MM.1S (cell line): ENCODE measurements at regions not wholly inside any gene's neighbourhood (a gene's known extent, or its start where the extent isn't known, plus 50 kb on each side); places are given as distances from the start of the nearest gene placed in this dataset.

Source experiments
- DNase-seq: peaks from one replicate; pipeline ENCODE4 v3.0.0-alpha.2; 2015
- H2AFZ ChIP-seq: fragments of 300-600 bp; sonication (generic); 2 replicates; pipeline ENCODE4 v1.6.0; 2016; ENCODE audit warnings: antibody characterized with exemption, low read length
- H3F3A ChIP-seq: fragments of 300-600 bp; sonication (generic); 2 replicates; pipeline ENCODE4 v1.6.1; 2016; ENCODE audit warnings: mild to moderate bottlenecking, antibody characterized with exemption, low read length, moderate library complexity, mixed read lengths; ENCODE audit not compliant: insufficient read depth
- H3K27ac ChIP-seq: fragments of 300-600 bp; sonication (generic); 2 replicates; pipeline ENCODE4 v1.5.1; 2016; ENCODE audit warnings: mild to moderate bottlenecking, low read length
- H3K27me3 ChIP-seq: fragments of 300-600 bp; sonication (generic); replicated peaks from 2 replicates; pipeline ENCODE4 v1.6.0; 2016; ENCODE audit warnings: low read length; ENCODE audit not compliant: insufficient read depth
- H3K36me3 ChIP-seq: fragments of 300-600 bp; sonication (generic); replicated peaks from 2 replicates; pipeline ENCODE4 v1.6.1; 2016; ENCODE audit warnings: mild to moderate bottlenecking, low read length, mixed read lengths; ENCODE audit not compliant: insufficient read depth
- H3K4me1 ChIP-seq: fragments of 300-600 bp; sonication (generic); 2 replicates; pipeline ENCODE4 v1.6.1; 2016; ENCODE audit warnings: low read length, mixed read lengths
- H3K4me2 ChIP-seq: fragments of 300-600 bp; sonication (generic); 2 replicates; pipeline ENCODE4 v1.6.0; 2016; ENCODE audit warnings: low read depth, low read length
- H3K4me3 ChIP-seq: fragments of 300-600 bp; sonication (generic); 2 replicates; pipeline ENCODE4 v1.5.1; 2016; ENCODE audit warnings: low read length, mixed read lengths
- H3K79me2 ChIP-seq: fragments of 300-600 bp; sonication (generic); 2 replicates; pipeline ENCODE4 v1.6.1; 2016; ENCODE audit warnings: mixed run types, low read length, mixed read lengths
- H3K9ac ChIP-seq: fragments of 300-600 bp; sonication (generic); 2 replicates; pipeline ENCODE4 v1.6.1; 2016; ENCODE audit warnings: low read length, mixed read lengths
- H3K9me2 ChIP-seq: fragments of 300-600 bp; sonication (generic); replicated peaks from 2 replicates; pipeline ENCODE4 v1.6.1; 2016; ENCODE audit warnings: mild to moderate bottlenecking, low read length, mixed read lengths; ENCODE audit not compliant: insufficient read depth
- H3K9me3 ChIP-seq: fragments of 300-600 bp; sonication (generic); replicated peaks from 2 replicates; pipeline ENCODE4 v1.6.1; 2016; ENCODE audit warnings: mild to moderate bottlenecking, low read length, mixed read lengths; ENCODE audit not compliant: insufficient read depth
- H4K20me1 ChIP-seq: fragments of 300-600 bp; sonication (generic); 2 replicates; pipeline ENCODE4 v1.6.1; 2016; ENCODE audit warnings: mild to moderate bottlenecking, low read length, moderate library complexity, mixed read lengths; ENCODE audit not compliant: insufficient read depth
- EZH2 ChIP-seq: fragments of 300-600 bp; sonication (generic); optimal IDR thresholded peaks from 2 replicates; pipeline ENCODE3; 2017; ENCODE audit warnings: low read depth, mild to moderate bottlenecking, antibody characterized with exemption, low read length, mixed read lengths
- EZH2phosphoT487 ChIP-seq: fragments of 300-600 bp; sonication (generic); IDR thresholded peaks from 2 replicates; pipeline ENCODE4 v1.6.1; 2018; ENCODE audit warnings: antibody characterized with exemption, low read length
- TF ChIP-seq, protein P1 (sequence below): fragments of 300-600 bp; sonication (generic); IDR thresholded peaks from 2 replicates; pipeline ENCODE4 v1.5.1; 2016; ENCODE audit warnings: antibody characterized with exemption, low read length, mixed read lengths

DNA sequence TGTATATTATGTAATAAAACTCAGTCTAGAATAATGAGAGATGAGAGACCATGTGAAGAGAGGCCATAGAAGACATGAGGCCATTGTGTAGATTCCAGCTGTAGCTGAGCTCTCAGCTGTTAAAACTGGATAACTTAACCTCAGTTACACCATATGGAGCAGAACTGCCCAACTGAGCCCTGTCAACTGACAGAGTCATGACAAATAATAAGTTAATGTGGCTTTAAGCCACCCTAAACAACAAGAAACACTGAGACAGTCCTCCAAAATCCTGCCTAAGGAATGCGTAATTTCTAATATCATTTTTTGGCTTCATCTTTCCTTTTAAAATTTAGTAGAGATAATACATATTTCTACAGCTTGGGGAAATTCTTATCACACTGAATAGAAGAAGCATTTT, 580.0 kb upstream of the RGS18 start:
- Histone ChIP-seq H3K36me3 (no peaks in the 10 kb centered on the region), H3K27ac (no peak overlapping the region), H3K9ac (no peak overlapping the region), H3K4me2 (no peak overlapping the region), H2AFZ (no peak overlapping the region), H3K4me3 (no peak overlapping the region), H3K79me2 (no peaks in the 10 kb centered on the region), H4K20me1 (no peaks in the 10 kb centered on the region), H3K27me3 (no peaks in the 10 kb centered on the region), H3K4me1 (peaks cover 10% of the 10 kb centered on the region; the same call in 1 of the 2 replicates), H3K9me2 (no peaks in the 10 kb centered on the region), H3K9me3 (no peaks in the 10 kb centered on the region), H3F3A (no peaks in the 10 kb centered on the region)
- no peak for DNase-seq
- TF ChIP-seq EZH2phosphoT487 (no peak), EZH2 (no peak)
- TF ChIP-seq, protein P1, sequence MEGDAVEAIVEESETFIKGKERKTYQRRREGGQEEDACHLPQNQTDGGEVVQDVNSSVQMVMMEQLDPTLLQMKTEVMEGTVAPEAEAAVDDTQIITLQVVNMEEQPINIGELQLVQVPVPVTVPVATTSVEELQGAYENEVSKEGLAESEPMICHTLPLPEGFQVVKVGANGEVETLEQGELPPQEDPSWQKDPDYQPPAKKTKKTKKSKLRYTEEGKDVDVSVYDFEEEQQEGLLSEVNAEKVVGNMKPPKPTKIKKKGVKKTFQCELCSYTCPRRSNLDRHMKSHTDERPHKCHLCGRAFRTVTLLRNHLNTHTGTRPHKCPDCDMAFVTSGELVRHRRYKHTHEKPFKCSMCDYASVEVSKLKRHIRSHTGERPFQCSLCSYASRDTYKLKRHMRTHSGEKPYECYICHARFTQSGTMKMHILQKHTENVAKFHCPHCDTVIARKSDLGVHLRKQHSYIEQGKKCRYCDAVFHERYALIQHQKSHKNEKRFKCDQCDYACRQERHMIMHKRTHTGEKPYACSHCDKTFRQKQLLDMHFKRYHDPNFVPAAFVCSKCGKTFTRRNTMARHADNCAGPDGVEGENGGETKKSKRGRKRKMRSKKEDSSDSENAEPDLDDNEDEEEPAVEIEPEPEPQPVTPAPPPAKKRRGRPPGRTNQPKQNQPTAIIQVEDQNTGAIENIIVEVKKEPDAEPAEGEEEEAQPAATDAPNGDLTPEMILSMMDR = no peak

DNA sequence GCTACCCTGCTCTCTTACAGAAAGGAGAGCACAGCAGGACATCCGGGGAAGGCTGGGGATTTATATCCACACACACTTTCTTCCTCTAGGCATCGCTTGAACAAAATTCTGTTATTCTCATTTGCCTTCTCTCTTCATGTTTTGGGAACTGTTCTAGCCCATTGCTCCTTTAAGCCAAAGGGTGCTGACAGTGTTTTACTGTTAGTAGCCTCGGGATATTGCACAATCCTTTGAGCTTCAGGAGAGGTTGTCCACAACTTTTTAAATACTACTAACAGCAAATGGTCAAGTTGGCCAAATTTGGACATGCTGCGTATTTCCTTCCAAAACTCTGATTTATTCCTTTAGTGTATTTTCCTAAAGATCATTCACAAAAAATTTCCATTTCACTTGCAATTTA, 579.2 kb upstream of the RGS18 start:
- Histone ChIP-seq H3K27ac (no peak overlapping the region), H3K4me2 (no peak overlapping the region), H3K4me3 (no peak overlapping the region), H3K27me3 (no peaks in the 10 kb centered on the region), H2AFZ (no peak overlapping the region), H4K20me1 (no peaks in the 10 kb centered on the region), H3K9ac (no peak overlapping the region), H3K4me1 (peaks cover 10% of the 10 kb centered on the region; the same call in 1 of the 2 replicates), H3K9me3 (no peaks in the 10 kb centered on the region), H3K79me2 (no peaks in the 10 kb centered on the region), H3F3A (no peaks in the 10 kb centered on the region), H3K9me2 (no peaks in the 10 kb centered on the region), H3K36me3 (no peaks in the 10 kb centered on the region)
- TF ChIP-seq EZH2phosphoT487 (no peak), EZH2 (no peak)
- TF ChIP-seq, protein P1 = no peak
- DNase-seq = no peak

DNA sequence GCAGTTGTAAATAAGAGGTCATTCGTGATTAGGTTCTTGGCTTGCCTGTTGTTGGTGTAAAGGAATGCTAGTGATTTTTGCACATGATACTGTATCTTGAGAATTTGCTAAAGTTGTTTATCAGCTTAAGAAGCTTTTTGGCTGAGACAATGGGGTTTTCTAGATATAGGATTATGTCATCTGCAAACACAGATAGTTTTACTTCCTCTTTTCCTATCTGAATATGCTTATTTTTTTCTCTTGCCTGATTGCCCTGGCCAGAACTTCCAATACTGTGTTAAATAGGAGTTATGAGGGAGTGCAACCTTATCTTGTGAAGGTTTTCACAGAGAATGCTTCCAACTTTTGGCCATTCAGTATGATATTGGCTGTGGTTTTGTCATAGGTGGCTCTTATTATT, 576.1 kb upstream of the RGS18 start:
- H3K27ac ChIP-seq = no peak overlapping the region; the same call in 1 of the 2 replicates
- peak; percentile 25 for DNase-seq

More for the DNA sequence above, 576.1 kb upstream of the RGS18 start:
- Histone ChIP-seq H3K4me1 (peaks cover 10% of the 10 kb centered on the region; the same call in 1 of the 2 replicates), H3F3A (no peaks in the 10 kb centered on the region), H3K9me3 (no peaks in the 10 kb centered on the region), H4K20me1 (no peaks in the 10 kb centered on the region), H3K79me2 (no peaks in the 10 kb centered on the region), H3K4me2 (peak overlapping the region; percentile 14; the same call in 1 of the 2 replicates), H3K36me3 (no peaks in the 10 kb centered on the region), H3K4me3 (no peak overlapping the region), H2AFZ (no peak overlapping the region), H3K27me3 (no peaks in the 10 kb centered on the region), H3K9ac (no peak overlapping the region), H3K9me2 (no peaks in the 10 kb centered on the region)
- TF ChIP-seq EZH2 (no peak), EZH2phosphoT487 (no peak)
- TF ChIP-seq, protein P1 = no peak
